ENCODE measurements at regions not wholly inside any gene's neighbourhood (a gene's known extent, or its start where the extent isn't known, plus 50 kb on each side); places are given as distances from the start of the nearest gene placed in this dataset.

DNA sequence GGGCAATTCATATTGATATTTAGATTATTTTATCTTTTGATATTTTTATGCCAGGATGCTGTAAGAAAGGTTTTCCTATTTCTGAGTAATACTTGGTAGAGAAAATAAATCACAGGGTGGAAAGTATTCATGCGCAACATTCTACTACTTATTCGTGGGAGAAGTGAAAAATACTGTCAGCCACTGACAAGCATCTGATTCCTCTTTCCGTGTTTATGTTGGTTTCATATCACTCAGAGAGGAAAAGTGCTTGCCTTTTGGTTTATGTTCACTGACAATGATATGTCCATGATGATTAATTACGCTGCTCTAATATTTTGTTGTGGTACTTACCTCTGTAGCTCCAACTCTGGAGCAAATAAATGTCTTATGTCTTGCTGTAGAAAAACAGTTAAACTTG lies 429.4 kb downstream of the EDEM1 start:
- no peak for DNase-seq (ENCODE audit: low read depth in 2 of 2)

DNA sequence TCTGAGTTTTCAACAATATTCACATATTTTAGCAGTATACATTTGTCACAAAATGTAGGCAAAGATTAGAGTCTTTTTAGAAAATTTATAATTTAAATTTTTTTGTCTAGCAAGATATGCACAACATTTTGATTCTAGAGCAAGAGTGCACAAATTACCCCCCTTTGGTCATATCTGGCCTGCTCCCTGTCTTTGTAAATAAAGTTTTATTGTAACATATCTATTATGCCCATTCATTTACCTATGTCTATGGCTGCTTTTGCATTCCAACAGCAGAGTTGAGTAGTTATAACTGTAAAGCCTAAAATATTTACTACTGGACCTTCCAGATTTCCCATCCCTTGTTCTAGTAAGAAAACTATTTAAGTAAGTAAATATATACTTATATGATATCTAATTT lies 430.7 kb downstream of the EDEM1 start:
- DNase-seq (ENCODE audit: low read depth in 2 of 2) = no peak

DNA sequence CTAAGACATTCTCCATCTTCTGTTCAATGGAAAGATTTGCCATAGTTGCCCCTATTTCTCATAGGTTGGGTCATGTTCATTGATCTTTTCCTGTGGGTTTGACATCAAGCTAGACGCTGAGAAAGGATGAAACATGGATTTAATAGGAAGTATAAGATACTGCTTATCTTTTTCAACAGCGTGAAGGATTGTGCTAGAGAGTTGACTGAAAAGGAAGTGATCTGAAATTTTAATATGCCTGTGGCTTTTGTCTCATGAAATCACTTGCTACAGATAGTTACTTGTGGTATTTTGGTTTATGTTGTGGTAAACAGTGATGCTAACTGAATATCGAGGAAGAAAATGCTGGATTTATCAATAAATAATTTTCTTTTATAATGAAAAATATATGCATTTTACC lies 442.9 kb downstream of the EDEM1 start:
- no peak for DNase-seq (ENCODE audit: low read depth in 2 of 2)

DNA sequence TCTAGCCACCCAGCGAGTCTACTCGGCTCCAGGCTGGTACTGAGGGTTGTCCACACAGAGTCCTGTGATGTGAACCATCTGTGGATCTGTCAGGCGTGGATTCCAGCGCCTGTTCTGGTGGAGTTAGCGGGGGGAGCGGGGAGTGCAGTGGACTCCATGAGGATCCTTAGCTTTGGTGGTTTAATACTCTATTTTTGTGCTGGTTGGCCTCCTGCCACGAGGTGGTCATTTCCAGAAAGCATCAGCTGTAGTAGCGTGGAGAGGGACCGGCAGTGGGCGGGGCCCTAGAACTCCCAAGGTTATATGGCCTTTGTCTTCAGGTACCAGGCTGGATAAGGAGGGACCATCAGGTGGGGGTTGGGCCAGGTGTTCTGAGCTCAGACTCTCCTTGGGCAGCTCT lies 446.5 kb downstream of the EDEM1 start:
- no peak for DNase-seq (ENCODE audit: low read depth in 2 of 2)

DNA sequence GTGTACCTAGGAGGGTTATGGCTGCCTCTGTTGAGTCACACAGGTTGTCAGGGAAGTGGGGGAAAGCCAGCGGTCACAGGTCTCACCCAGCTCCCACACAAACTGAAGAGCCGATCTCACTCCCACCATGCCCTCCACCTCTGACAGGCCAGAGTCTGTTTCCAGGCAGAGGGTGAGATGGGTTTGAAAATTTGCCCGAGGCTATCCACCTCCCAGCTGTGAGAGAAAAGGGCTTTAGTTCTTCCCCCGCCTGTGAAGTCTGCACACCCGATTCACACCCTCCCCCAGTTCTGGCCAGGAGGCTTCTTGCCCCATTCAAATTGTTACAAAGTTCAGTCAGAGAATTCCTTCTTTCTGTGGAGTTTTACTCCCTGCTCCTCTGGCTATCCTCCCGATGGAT lies 446.9 kb downstream of the EDEM1 start:
- DNase-seq (ENCODE audit: low read depth in 2 of 2) = no peak

DNA sequence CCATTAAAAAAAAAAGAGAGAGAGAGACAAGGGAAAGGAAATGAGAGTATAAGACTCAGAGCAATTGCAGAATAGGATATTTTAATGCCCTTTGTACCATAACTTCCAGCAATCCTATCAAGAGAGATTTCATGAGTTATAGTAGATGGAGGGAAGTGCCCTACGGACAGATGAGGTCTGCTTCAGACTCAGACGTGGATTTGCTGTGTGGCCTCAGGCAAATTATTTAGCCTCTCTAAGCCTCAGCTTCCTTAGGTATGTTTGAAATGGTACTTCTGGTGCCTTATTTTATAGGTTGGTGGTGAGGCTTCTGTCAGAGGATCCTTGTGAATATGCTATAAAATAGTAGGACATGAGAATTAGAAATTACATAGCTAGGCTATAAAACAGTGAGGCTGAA lies 448.2 kb downstream of the EDEM1 start:
- no peak for DNase-seq (ENCODE audit: low read depth in 2 of 2)

DNA sequence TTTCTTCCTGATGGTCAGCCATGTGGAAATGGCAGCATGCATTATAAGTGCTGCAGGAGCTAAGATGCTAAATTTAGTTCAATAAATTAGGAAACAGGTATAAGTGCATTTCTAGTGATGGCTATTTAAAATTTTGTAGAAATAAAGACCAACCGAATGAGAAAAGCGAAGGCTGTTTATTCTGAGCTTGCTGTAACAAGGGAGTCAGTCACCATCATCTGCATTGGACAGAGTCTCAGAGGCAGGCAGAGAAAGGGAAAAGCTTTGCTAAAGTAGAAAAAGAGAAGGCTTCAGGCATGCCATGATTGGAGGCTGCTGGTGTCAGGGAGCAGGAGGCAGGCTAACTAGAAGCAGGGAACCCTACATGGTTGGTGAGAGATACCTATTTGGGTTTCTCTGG lies 451.0 kb downstream of the EDEM1 start:
- no peak for DNase-seq (ENCODE audit: low read depth in 2 of 2)

DNA sequence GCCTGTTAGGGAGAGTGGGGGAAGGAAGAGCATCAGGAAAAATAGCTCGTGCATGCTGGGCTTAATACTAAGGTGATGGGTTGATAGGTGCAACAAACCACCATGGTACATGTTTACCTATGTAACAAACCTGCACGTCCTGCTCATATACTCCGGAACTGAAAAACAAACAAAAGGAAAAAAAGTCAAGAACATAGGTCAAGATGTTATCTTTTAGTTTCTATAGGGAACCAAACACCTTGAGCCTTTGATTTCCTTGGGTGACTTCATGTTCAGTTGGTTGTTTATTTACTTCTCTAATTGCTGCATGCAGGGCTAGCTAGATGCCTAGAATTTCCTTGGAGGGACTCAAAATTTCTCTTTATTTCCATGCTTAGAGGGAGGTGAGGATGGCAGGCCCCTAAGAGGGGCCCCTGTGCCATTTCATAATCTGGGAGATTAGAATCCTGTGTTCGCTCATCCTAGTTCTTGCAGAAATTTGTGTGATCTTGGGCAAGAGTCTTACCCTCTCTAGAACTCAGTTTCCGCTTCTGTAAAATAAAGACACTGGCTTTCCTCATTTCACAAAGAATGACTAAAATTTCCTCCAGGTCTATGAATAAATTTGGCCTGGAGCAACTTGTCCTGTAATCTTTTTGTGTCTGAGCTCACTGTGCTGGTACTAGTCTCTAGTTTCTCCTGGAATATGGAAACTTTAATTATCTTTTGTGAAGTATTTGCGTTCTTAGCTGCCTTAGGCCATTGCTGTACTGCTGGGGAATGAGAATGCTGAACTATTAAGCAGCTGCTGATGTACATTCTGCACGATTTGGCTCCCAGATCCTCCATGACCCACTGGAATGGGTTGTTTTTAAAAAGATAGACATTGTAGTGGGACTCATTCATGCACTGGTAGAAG lies 457.5 kb downstream of the EDEM1 start:
- DNase-seq (ENCODE audit: low read depth in 2 of 2) = no peak

DNA sequence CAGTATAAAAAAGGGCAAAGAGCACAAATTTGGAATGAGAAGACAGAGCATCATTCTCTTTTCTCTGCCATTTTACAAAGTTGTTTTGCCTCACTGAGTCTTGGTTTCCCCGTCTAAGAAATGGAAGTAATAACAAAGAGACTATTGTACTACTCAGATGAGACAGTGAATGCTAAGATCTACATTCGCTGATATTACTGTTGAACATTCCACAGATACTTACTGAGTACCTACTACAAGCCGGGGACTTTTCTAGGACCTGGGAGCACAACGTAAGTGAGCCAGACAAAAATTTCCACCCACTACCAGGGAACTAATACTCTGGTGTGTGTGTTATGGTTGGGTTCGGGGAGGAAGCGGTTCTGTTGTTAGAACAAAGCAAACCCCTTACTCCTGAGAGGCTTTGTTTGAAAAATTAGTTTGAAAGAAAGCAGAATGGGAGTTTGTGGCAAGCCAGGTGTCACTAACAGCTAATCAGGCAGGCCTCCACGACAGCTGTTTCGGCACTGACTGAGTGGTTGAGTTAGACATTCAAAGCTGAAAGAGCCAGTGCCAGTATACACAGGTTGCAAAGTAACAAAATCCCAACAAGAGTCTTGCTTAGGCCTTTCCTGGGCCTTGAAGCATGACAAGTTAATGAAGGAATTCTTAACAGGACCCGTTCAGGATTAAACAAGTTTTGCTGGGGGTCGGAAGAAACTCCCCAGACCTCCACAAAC lies 458.3 kb downstream of the EDEM1 start:
- no peak for DNase-seq (ENCODE audit: low read depth in 2 of 2)

DNA sequence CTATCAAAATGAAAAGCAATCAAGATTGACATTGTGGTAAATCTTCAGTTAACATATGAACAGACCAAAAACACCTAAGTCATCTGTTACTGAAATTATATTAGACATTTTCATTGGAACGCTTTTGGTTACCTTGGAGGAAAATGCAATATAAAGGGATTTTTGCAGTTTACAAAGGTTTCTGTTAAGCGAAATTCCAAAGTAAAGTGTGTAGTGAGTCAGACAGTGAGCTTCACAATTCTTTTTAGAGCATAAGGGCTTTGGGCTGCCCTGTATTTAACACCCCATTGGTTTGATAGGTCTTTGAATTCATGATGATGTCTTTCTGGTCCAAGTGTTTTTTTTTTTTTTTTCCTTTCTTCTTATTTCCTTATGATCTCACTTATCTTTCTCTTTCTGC lies 462.8 kb downstream of the EDEM1 start:
- no peak for DNase-seq (ENCODE audit: low read depth in 2 of 2)

DNA sequence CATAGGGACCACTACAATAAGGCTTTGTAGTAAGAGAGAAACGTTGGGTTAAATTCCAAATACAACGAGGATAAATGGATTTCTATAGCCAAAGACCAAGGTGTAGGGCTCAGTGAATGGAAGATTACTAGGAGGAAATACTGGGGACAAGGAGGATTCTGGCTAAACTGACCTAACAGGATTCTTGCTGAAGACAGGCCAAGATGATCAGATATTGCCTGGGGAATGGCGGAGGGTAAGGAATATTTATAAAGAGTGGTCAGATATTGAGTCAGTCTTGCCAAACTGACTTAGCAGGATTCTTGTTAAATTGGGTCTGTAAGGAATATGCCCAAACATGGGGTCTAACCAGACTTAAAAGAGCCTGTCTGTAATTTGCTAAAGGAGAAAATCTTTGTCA lies 463.8 kb downstream of the EDEM1 start:
- no peak for DNase-seq (ENCODE audit: low read depth in 2 of 2)

DNA sequence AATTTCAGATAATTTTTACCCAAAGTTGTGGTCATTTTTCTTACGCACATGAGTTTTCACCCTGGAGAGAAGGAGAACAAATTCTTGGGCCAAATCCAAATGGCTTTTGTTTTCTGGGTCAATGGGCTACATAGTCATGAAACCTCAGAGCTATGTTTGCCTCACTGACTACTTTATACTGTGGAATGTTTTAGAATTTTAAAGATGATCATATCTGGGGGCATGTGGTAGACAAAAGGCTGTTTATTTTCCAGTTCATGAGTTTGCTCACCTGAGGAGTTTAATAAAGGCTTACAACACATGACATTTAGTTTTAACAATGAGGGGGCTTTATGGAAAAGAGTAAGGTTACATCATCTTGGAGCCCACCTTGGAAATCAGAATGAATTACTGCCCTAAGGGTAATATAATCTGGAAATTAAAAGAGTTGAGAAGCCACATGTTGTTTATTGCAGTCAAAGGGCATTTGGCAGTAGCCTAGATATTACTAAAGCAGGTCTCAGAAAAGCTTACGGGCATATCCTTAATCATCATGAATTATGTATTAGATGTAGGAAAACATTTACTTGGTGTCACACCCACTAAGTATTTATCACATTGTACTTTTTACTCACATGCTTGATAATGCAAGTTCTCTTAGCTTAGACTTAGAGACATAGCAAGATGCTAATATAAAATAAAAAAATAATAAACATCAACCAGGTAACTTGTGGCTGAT lies 466.1 kb downstream of the EDEM1 start:
- no peak for DNase-seq (ENCODE audit: low read depth in 2 of 2)

DNA sequence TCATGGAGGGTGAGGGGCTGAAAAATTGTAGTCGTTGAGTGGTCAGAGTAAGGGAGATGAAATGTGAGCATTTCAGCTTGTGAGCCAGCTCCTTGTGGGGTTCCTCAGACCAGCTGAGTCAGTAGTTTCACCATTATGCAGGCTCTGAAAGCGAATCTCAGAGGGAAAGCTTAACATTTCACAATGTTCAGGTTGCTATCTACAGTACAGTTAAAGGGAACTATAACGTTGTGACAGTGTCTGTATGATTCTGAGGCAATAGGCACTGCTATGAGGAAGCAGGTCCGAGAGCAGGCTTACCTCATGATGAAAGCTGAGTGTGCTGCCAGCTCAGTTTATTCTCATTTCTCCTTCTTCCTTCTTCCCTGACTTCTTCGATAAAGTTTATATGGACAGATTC lies 469.6 kb downstream of the EDEM1 start:
- no peak for DNase-seq (ENCODE audit: low read depth in 2 of 2)

DNA sequence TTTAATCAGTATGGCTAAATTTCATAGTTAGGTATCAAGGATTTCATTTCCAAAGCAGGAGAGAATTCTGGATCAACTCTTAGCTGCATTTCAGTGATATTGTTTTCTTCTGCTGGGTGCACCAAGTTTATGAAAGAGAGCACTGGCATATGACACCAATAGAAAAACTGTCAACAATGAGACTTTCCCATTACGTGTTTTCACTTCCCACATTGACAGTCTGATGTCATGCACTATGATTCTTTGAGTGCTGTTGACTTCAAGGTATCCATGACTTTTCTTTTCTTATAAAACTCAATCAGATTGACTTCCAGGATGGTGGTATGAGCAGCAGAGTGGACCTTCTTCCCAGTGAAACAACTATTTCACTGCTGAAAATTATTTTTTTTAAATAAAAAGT lies 476.1 kb downstream of the EDEM1 start:
- DNase-seq (ENCODE audit: low read depth in 2 of 2) = no peak

DNA sequence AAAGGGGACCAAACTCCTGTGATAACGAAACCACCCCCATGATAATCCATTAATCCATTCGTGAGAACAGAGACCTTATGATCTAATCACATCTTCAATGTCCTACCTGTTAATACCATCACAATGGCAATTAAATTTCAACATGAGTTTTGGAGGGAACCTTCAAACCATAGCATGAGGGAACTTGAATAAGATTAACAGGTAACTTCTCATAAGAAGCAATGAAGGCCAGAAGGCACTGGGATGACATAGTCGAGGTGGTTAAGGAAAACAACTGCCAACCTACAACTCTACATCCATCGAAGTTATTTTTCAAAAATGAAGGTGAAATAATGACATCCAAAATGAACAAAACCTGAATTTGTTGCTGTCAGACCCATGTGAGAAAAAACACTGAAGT lies 478.9 kb downstream of the EDEM1 start:
- no peak for DNase-seq (ENCODE audit: low read depth in 2 of 2)

DNA sequence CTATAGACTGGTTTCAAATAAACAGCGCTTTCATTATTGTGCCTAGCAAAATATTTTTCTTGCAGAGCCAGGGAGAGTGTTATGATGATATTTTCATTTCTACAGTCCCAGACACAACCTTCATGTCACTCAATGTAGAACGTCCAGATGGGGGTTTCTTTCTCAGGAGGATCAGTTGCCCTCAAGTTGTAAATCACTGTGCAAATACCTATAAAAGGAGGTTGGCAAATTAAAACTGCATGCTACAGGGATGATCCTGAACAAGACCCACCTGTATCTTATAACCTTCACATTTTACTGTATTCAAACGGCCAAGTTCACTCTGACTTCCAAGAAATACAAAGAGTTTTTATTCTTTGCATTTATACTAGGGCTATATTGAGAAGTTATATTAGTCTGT lies 486.0 kb downstream of the EDEM1 start:
- DNase-seq (ENCODE audit: low read depth in 2 of 2) = no peak

DNA sequence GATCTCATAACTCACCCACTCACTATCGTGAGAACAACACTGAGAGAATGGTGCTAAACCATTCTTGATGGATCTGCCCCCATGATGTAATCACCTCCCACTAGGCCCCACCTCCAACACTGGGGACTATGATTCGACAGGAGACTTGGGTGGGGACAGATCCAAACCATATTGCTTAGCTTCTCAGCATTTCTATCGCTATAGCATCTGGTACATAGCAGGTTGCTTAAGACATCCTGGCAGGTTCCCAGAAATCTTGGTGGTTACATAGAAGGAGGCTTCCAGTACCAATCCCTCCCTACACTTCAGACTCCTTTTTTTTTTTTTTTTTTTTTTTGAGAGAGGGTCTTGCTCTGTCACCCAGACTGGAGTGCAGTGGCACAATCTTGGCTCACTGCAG lies 487.8 kb downstream of the EDEM1 start:
- DNase-seq (ENCODE audit: low read depth in 2 of 2) = no peak

DNA sequence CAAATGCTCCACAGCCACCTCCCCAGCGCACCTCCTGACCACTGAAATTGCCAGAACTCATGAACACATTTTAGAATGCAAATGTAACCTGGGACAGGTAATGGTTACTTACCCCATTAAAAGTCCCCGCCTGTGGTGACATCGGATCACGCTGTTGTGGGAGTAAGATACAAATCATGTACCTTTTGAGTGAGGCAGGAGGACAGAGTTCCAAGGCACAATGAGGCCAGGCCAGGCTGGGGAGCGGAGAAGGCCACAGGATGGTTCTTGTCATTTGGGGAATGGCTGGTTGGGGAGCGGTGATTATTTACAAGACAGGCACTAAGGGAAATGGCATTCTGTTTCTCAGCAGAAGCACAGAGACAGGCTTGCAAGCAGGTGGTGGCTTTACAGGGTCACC lies 490.0 kb downstream of the EDEM1 start:
- DNase-seq (ENCODE audit: low read depth in 2 of 2) = no peak

DNA sequence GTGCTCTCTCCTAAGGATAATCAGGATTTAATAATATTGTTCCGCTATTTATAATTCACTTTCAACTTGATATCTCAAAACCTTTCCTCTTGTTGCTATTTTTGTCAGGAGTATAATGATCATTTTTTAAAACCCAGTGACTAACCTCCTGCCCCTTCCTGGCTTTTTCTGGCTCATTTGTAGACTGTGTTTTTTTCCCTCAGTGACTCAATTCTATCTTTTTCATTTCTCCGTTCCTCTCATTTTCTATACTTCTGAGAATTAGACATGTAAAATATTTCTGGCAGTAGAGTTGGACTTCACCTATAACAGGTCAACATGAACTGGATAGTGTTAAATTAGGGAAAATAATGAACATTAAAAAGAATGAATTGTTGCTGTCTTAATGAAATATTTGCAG lies 490.7 kb downstream of the EDEM1 start:
- no peak for DNase-seq (ENCODE audit: low read depth in 2 of 2)

DNA sequence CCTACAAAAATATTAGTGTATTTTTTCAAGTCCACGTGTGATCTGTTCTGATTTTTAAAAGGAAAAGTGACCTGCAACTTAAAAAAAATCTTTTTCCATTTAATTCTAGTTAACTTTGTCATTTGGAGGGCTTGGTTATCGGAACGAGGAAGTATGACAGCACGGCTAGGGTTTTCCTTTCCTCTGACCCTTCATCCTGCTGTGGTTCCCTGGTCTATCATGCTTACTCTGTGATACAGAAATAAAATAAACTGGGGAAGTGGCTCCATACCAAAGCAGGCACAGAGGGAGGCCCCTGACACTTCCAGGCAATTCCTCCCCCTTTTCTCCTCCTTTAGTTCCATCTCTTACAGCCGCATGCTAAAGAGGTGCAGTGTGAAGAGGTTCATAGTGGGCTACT lies 491.3 kb downstream of the EDEM1 start:
- no peak for DNase-seq (ENCODE audit: low read depth in 2 of 2)

DNA sequence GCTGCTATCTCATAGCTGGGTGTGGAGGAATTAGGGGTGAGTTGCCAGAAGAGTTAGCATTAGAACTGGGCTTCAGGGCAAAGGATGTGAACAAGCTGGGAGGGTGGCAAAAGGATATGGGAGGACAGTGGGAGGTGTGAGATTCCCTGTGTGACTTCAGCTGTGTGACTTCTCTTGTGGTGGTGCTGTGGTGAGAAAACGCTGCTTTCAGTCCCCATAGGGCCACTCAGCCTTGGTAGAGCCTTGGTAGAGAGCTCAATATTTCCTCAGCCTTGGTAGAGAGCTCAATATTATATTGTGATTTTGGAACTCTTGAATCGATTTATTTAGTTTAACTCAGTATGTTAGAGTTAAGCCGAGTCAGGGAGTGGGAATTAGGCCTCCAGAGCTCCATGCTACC lies 499.7 kb downstream of the EDEM1 start:
- DNase-seq (ENCODE audit: low read depth in 2 of 2) = no peak

DNA sequence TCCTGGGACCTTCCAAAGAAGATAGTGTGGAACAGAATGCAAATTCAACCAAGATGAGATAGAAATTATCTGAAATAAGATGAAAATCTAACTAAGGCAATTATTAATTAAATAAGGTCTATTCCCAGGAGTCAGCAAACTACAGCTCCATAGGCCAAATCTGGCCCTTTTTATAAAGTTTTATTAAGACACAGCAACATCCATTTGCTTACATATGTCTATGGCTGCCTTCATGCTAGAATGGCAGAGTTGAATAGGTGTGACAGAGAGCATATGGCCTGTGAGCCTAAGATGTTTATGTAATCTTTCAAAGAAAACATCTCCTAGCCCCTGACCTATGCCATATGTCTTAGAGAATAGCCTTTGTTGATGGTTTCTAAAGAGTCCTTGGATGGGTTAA lies 503.0 kb downstream of the EDEM1 start:
- no peak for DNase-seq (ENCODE audit: low read depth in 2 of 2)

Measured in stimulated activated CD4-positive, alpha-beta T cell treated with anti-CD3 and anti-CD28 coated beads, Interleukin-4, amount 100 ng/mL, for 48 hours (primary cell).